H1 (cell line): ENCODE measurements at regions not wholly inside any gene's neighbourhood (a gene's known extent, or its start where the extent isn't known, plus 50 kb on each side); places are given as distances from the start of the nearest gene placed in this dataset.

Source experiments
- CTCF ChIA-PET: fragments of 300-600 bp; sonication (Branson Sonifier 250); formaldehyde crosslinking; loops from one replicate; lab custom pipeline; 2021; ENCODE audit not compliant: partially characterized antibody; lab: Charles Lee
- POLR2A ChIA-PET: fragments of 300-600 bp; sonication (Branson Sonifier 250); formaldehyde crosslinking; loops from one replicate; lab custom pipeline; 2021; ENCODE audit warnings: inconsistent platforms; ENCODE audit not compliant: partially characterized antibody; lab: Charles Lee
- DNase-seq, 2 experiments: peaks; one replicate each; pipeline versions ENCODE4 v3.0.0 to v3.0.0-alpha.2; 2010 to 2022; ENCODE audit warnings: low spot score in 2 of 2, low read depth in 1 of 2, mixed read lengths in 1 of 2
- FAIRE-seq: peaks from 2 replicates; lab custom pipeline; 2011; peaks lifted over from hg19 to GRCh38; lab: Jason Lieb, UNC
- H2AFZ ChIP-seq: 2 replicates; pipeline ENCODE4 v1.8.1; 2012; ENCODE audit warnings: low read length, inconsistent platforms
- H2AK5ac ChIP-seq: 2 replicates; pipeline ENCODE4 v1.6.1; 2013; ENCODE audit warnings: low read depth, low read length
- H2BK120ac ChIP-seq: replicated peaks from 2 replicates; pipeline ENCODE3; 2013; ENCODE audit warnings: low read depth, low read length, inconsistent platforms
- H2BK12ac ChIP-seq: 2 replicates; pipeline ENCODE4 v1.6.1; 2013; ENCODE audit warnings: low read depth, low read length
- H2BK15ac ChIP-seq: 2 replicates; pipeline ENCODE4 v1.6.1; 2013; ENCODE audit warnings: low read length
- H2BK20ac ChIP-seq: 2 replicates; pipeline ENCODE4 v1.6.1; 2013; ENCODE audit warnings: low read length
- H2BK5ac ChIP-seq: 2 replicates; pipeline ENCODE4 v1.6.1; 2013; ENCODE audit warnings: low read depth, low read length
- H3K14ac ChIP-seq: 2 replicates; pipeline ENCODE4 v1.6.1; 2013; ENCODE audit warnings: inconsistent platforms; ENCODE audit not compliant: insufficient read length
- H3K18ac ChIP-seq: 2 replicates; pipeline ENCODE4 v1.6.1; 2013; ENCODE audit warnings: low read length; ENCODE audit errors: extremely low read depth
- H3K23ac ChIP-seq: 2 replicates; pipeline ENCODE4 v1.6.1; 2013; ENCODE audit warnings: inconsistent platforms; ENCODE audit not compliant: insufficient read length
- H3K23me2 ChIP-seq: 2 replicates; pipeline ENCODE4 v1.6.1; 2013; ENCODE audit warnings: low read depth, low read length
- H3K27ac ChIP-seq: 2 replicates; pipeline ENCODE4 v1.6.1; 2011; ENCODE audit warnings: low read depth, low read length, inconsistent platforms
- H3K27me3 ChIP-seq, 4 experiments: replicated peaks in 1 of 4; 1 replicate in 1 of 4; 2 replicates in 3 of 4; pipeline versions ENCODE4 v1.6.1 to v1.8.1; 2011 to 2013; ENCODE audit warnings: low read length in 3 of 4, mild to moderate bottlenecking in 3 of 4, inconsistent platforms in 2 of 4, mixed read lengths in 2 of 4, moderate library complexity in 1 of 4; ENCODE audit not compliant: control insufficient read depth in 3 of 4, insufficient read depth in 3 of 4; ENCODE audit errors: extremely low read depth in 1 of 4
- H3K36me3 ChIP-seq, 4 experiments: 2 replicates each; pipeline versions ENCODE4 v1.6.1 to v1.8.1; 2011 to 2013; ENCODE audit warnings: mild to moderate bottlenecking in 4 of 4, low read length in 3 of 4, moderate library complexity in 2 of 4, control low read depth in 1 of 4, inconsistent platforms in 1 of 4; ENCODE audit not compliant: insufficient read depth in 4 of 4, control insufficient read depth in 2 of 4
- H3K4ac ChIP-seq: replicated peaks from 2 replicates; pipeline ENCODE3; 2013; ENCODE audit warnings: low read length, low read depth, mixed read lengths, inconsistent platforms; ENCODE audit not compliant: insufficient read length
- H3K4me1 ChIP-seq, 4 experiments: replicated peaks in 1 of 4; 1 replicate in 1 of 4; 2 replicates in 3 of 4; pipeline versions ENCODE4 v1.6.1 to v1.8.1; 2011 to 2013; ENCODE audit warnings: low read length in 3 of 4, inconsistent platforms in 2 of 4, mixed read lengths in 1 of 4; ENCODE audit not compliant: insufficient read depth in 4 of 4, control insufficient read depth in 3 of 4
- H3K4me2 ChIP-seq, 2 experiments: 2 replicates each; pipeline versions ENCODE4 v1.6.1 to v1.8.1; 2011 to 2013; ENCODE audit warnings: low read depth in 2 of 2, low read length in 2 of 2, control low read depth in 1 of 2, inconsistent platforms in 1 of 2, mild to moderate bottlenecking in 1 of 2; ENCODE audit not compliant: insufficient read depth in 1 of 2
- H3K4me3 ChIP-seq, 4 experiments: fragments of 200-600, 300-600 bp in 1 of 4; sonication (generic), shearing (Covaris generic), sonication (Bioruptor Twin) in 1 of 4; 2 replicates each; pipeline versions ENCODE4 v1.5.1 to v1.8.1; 2011 to 2016; ENCODE audit warnings: low read length in 4 of 4, low read depth in 3 of 4, control low read depth in 2 of 4, inconsistent platforms in 2 of 4, mild to moderate bottlenecking in 2 of 4, mixed read lengths in 1 of 4, moderate library complexity in 1 of 4; ENCODE audit not compliant: insufficient read depth in 2 of 4; ENCODE audit errors: extremely low read depth in 1 of 4
- H3K56ac ChIP-seq: replicated peaks from 2 replicates; pipeline ENCODE3; 2013; ENCODE audit warnings: low read depth, mild to moderate bottlenecking, mixed read lengths, low read length, inconsistent platforms; ENCODE audit not compliant: insufficient read length
- H3K79me1 ChIP-seq: 2 replicates; pipeline ENCODE4 v1.6.1; 2013; ENCODE audit warnings: low read depth, low read length, control low read depth
- H3K79me2 ChIP-seq, 2 experiments: 2 replicates each; pipeline versions ENCODE4 v1.6.1 to v1.8.1; 2012 to 2013; ENCODE audit warnings: low read length in 2 of 2, mild to moderate bottlenecking in 2 of 2, inconsistent platforms in 1 of 2; ENCODE audit not compliant: insufficient read depth in 2 of 2, control insufficient read depth in 1 of 2
- H3K9ac ChIP-seq, 4 experiments: replicated peaks in 1 of 4; 1 replicate in 1 of 4; 2 replicates in 3 of 4; pipeline versions ENCODE4 v1.6.1 to v1.8.1; 2011 to 2013; ENCODE audit warnings: low read depth in 3 of 4, low read length in 3 of 4, control low read depth in 2 of 4, mild to moderate bottlenecking in 2 of 4, moderate library complexity in 2 of 4, inconsistent platforms in 1 of 4; ENCODE audit errors: extremely low read depth in 1 of 4
- H3K9me3 ChIP-seq, 2 experiments: 2 replicates each; pipeline versions ENCODE4 v1.6.1 to v1.8.1; 2012 to 2013; ENCODE audit warnings: mild to moderate bottlenecking in 2 of 2, moderate library complexity in 2 of 2, control low read depth in 1 of 2, inconsistent platforms in 1 of 2, low read depth in 1 of 2, low read length in 1 of 2, mixed read lengths in 1 of 2; ENCODE audit not compliant: insufficient read depth in 2 of 2
- H4K20me1 ChIP-seq, 2 experiments: replicated peaks in 1 of 2; 2 replicates each; pipeline versions ENCODE3 to v1.8.1; 2011 to 2013; ENCODE audit warnings: inconsistent platforms in 2 of 2, low read length in 2 of 2, mild to moderate bottlenecking in 1 of 2; ENCODE audit not compliant: insufficient read depth in 2 of 2, control insufficient read depth in 1 of 2
- H4K5ac ChIP-seq: 2 replicates; pipeline ENCODE4 v1.6.1; 2013; ENCODE audit warnings: low read length, low read depth, mixed read lengths, inconsistent platforms; ENCODE audit not compliant: insufficient read length
- H4K8ac ChIP-seq: 2 replicates; pipeline ENCODE4 v1.8.0; 2013; ENCODE audit warnings: mild to moderate bottlenecking, moderate library complexity, low read length, inconsistent platforms; ENCODE audit not compliant: insufficient read depth; ENCODE audit errors: extremely low read depth
- H4K91ac ChIP-seq: replicated peaks from 2 replicates; pipeline ENCODE3; 2013; ENCODE audit warnings: low read length, mixed read lengths, inconsistent platforms; ENCODE audit not compliant: insufficient read length
- BRCA1 ChIP-seq: IDR thresholded peaks from 2 replicates; pipeline ENCODE4 v1.6.1; 2012; ENCODE audit warnings: low read depth, low read length, improper control_type of control experiment
- CHD2 ChIP-seq: IDR thresholded peaks from 2 replicates; pipeline ENCODE4 v1.6.1; 2012; ENCODE audit warnings: low read length, improper control_type of control experiment
- FOSL1 ChIP-seq: IDR thresholded peaks from 2 replicates; pipeline ENCODE4 v1.6.1; 2011; ENCODE audit warnings: mild to moderate bottlenecking, low read depth, low read length, moderate library complexity; ENCODE audit not compliant: insufficient read depth
- HDAC2 ChIP-seq, 2 experiments: fragments of 300-600 bp in 1 of 2; sonication (generic) in 1 of 2; IDR thresholded peaks; 2 replicates each; pipeline ENCODE4 v1.6.1; 2011 to 2012; ENCODE audit warnings: low read depth in 2 of 2, low read length in 2 of 2, mild to moderate bottlenecking in 2 of 2, moderate library complexity in 2 of 2, borderline replicate concordance in 1 of 2, inconsistent platforms in 1 of 2
- JUN ChIP-seq: IDR thresholded peaks from 2 replicates; pipeline ENCODE4 v1.6.1; 2011; ENCODE audit warnings: low read depth, mild to moderate bottlenecking, improper control_type of control experiment, low read length
- KDM1A ChIP-seq: fragments of 200-600, 300-600 bp; sonication (generic); IDR thresholded peaks from 2 replicates; pipeline ENCODE4 v1.7.1; 2016; ENCODE audit warnings: mild to moderate bottlenecking, low read length, borderline replicate concordance
- NANOG ChIP-seq: IDR thresholded peaks from 2 replicates; pipeline ENCODE4 v1.6.1; 2011; ENCODE audit warnings: low read length, low read depth, mild to moderate bottlenecking, inconsistent platforms; ENCODE audit not compliant: insufficient read depth, poor library complexity, severe bottlenecking
- RNF2 ChIP-seq: fragments of 200-900, 300-1000 bp; sonication (generic); IDR thresholded peaks from 2 replicates; pipeline ENCODE4 v1.7.1; 2016; ENCODE audit warnings: borderline replicate concordance, low read depth, mild to moderate bottlenecking, antibody characterized with exemption, low read length; ENCODE audit not compliant: poor library complexity, severe bottlenecking; ENCODE audit errors: missing control alignments
- SP1 ChIP-seq: IDR thresholded peaks from 2 replicates; pipeline ENCODE4 v1.6.1; 2011; ENCODE audit warnings: low read depth, low read length
- SRF ChIP-seq: IDR thresholded peaks from 2 replicates; pipeline ENCODE4 v1.6.1; 2011; ENCODE audit warnings: mild to moderate bottlenecking, low read depth, low read length, moderate library complexity
- TAF1 ChIP-seq: IDR thresholded peaks from 2 replicates; pipeline ENCODE4 v1.6.1; 2011; ENCODE audit warnings: mild to moderate bottlenecking, low read depth, low read length
- WGBS, 2 experiments: shearing (Covaris generic) in 1 of 2; methylation state at CpG; one replicate each; pipeline versions ENCODE4 v1.1.6 to v1.1.7; 2013 to 2015; ENCODE audit warnings: low lambda C conversion rate in 2 of 2, mixed read lengths in 2 of 2, inconsistent platforms in 1 of 2, low coverage in 1 of 2, missing lambda C conversion rate in 1 of 2; ENCODE audit not compliant: insufficient replicate concordance in 2 of 2, insufficient coverage in 1 of 2, insufficient read length in 1 of 2; ENCODE audit errors: extremely low coverage in 1 of 2, missing lambda C conversion rate in 1 of 2; 5-methylcytosine and 5-hydroxymethylcytosine counted together
- TF ChIP-seq, protein P1 (sequence below): IDR thresholded peaks from 2 replicates; pipeline ENCODE4 v1.6.1; 2011; ENCODE audit warnings: low read length, improper control_type of control experiment
- TF ChIP-seq, protein P2 (sequence below): IDR thresholded peaks from 2 replicates; pipeline ENCODE4 v1.6.1; 2012; ENCODE audit warnings: inconsistent platforms

DNA sequence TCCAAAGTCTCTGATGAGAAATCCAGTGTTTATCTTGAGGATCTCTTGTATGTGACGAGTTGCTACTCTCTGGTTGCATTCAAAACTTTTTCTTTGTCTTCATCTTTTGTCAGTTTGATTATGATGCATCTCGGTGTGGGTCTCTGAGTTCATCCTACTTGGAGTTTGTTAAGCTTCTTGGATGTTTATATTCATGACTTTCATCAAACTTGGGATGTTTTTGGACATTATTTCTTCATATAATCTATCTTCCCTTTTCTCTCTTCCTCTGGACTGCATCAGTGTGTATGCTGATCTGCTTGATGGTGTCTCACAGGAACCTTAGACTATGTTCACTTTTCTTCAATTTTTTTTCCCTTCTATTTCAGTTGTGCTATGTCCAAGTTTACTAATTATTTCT lies 320.4 kb downstream of the TLE3 start:
- CTCF ChIA-PET: interaction anchor here (0.7 kb wide), 1 partner anchor 315 kb away, joined by 5 read pairs; no protein-coding TSS in a partner anchor
- H2BK5ac ChIP-seq: no peak overlapping the region
- no peak overlapping the region for H2AFZ ChIP-seq
- H2BK12ac ChIP-seq: no peak overlapping the region
- no peak for TF ChIP-seq SRF
- TF ChIP-seq FOSL1: no peak
- TF ChIP-seq NANOG: no peak
- no peak for TF ChIP-seq CHD2
- TF ChIP-seq HDAC2 (IDR thresholded peaks at IDR 0.05; ENCODE audit: borderline replicate concordance in 1 of 2, low read depth in 2 of 2, low read length in 2 of 2): no peak
- no peak for TF ChIP-seq JUN
- no peak for TF ChIP-seq BRCA1
- TF ChIP-seq, protein P1, sequence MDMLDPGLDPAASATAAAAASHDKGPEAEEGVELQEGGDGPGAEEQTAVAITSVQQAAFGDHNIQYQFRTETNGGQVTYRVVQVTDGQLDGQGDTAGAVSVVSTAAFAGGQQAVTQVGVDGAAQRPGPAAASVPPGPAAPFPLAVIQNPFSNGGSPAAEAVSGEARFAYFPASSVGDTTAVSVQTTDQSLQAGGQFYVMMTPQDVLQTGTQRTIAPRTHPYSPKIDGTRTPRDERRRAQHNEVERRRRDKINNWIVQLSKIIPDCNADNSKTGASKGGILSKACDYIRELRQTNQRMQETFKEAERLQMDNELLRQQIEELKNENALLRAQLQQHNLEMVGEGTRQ: no peak
- TF ChIP-seq KDM1A: no peak
- TF ChIP-seq TAF1: no peak
- TF ChIP-seq RNF2: no peak
- TF ChIP-seq SP1: no peak
- TF ChIP-seq, protein P2, sequence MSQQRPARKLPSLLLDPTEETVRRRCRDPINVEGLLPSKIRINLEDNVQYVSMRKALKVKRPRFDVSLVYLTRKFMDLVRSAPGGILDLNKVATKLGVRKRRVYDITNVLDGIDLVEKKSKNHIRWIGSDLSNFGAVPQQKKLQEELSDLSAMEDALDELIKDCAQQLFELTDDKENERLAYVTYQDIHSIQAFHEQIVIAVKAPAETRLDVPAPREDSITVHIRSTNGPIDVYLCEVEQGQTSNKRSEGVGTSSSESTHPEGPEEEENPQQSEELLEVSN: no peak
- TF ChIP-seq, all 59 proteins: peak for 0
- Histone ChIP-seq H3K27me3 (no peaks in the 10 kb centered on the region), H4K91ac (no peak overlapping the region), H3K4ac (no peak overlapping the region), H3K14ac (no peak overlapping the region), H3K79me1 (no peaks in the 10 kb centered on the region), H4K5ac (no peak overlapping the region), H2BK120ac (no peak overlapping the region), H3K36me3 (no peaks in the 10 kb centered on the region), H3K56ac (no peak overlapping the region), H3K18ac (no peak overlapping the region), H3K23ac (no peak overlapping the region), H2BK15ac (no peak overlapping the region), H2BK20ac (no peak overlapping the region), H3K4me1 (no peaks in the 10 kb centered on the region; a peak in 2 of 7 replicates), H3K9me3 (no peaks in the 10 kb centered on the region), H4K8ac (no peak overlapping the region), H4K20me1 (no peaks in the 10 kb centered on the region), H3K4me3 (no peak overlapping the region), H3K23me2 (no peaks in the 10 kb centered on the region), H3K79me2 (no peaks in the 10 kb centered on the region), H2AK5ac (no peak overlapping the region), H3K27ac (no peak overlapping the region), H3K9ac (no peak overlapping the region), H3K4me2 (no peak overlapping the region)
- DNase-seq (no peak), FAIRE-seq (no peak)
- POLR2A ChIA-PET: no interaction called here
- WGBS, 2 experiments: 84% methylated on average over 2 of the region's 2 CpGs; no CpG with 5 or more reads in 1 of the 2 experiments
